Esophagus squamous epithelium (tissue), 4 donors: ENCODE measurements at regions not wholly inside any gene's neighbourhood (a gene's known extent, or its start where the extent isn't known, plus 50 kb on each side); places are given as distances from the start of the nearest gene placed in this dataset.

ENCODE experiments used
- CTCF ChIP-seq, 6 experiments: fragments of 450-650 bp in 4 of 6; fragments of 200-600 bp in 2 of 6; sonication (generic) in 2 of 6; IDR thresholded peaks; one replicate each; pipeline ENCODE4 v1.5.1; 2016 to 2019; ENCODE audit warnings: antibody characterized with exemption in 6 of 6, mild to moderate bottlenecking in 4 of 6, moderate library complexity in 4 of 6
- POLR2A ChIP-seq, 4 donors: fragments of 450-650 bp; IDR thresholded peaks; one replicate each; pipeline ENCODE4 v1.6.1; 2017; ENCODE audit warnings: antibody characterized with exemption in 4 of 4, mild to moderate bottlenecking in 4 of 4, moderate library complexity in 3 of 4

- no peak for TF ChIP-seq CTCF (IDR thresholded peaks at IDR 0.05)
- no peak for TF ChIP-seq POLR2A (IDR thresholded peaks at IDR 0.05)
These were observed 175.8 kb upstream of the ATP10B start for GRCh38 chr5:161027763-161028162.
